OCI-LY3 (cell line): ENCODE measurements at regions not wholly inside any gene's neighbourhood (a gene's known extent, or its start where the extent isn't known, plus 50 kb on each side); places are given as distances from the start of the nearest gene placed in this dataset.

ENCODE experiments used
- CTCF ChIP-seq: fragments of 200-600, 300-600 bp; sonication (generic); IDR thresholded peaks from 2 replicates; pipeline ENCODE4 v1.5.1; 2014; ENCODE audit warnings: antibody characterized with exemption, low read length, low read depth
- EZH2phosphoT487 ChIP-seq: fragments of 200-600 bp; shearing (Covaris generic); IDR thresholded peaks from 2 replicates; pipeline ENCODE4 v1.6.1; 2018; ENCODE audit warnings: antibody characterized with exemption, mixed run types, low read depth

- no peak for TF ChIP-seq CTCF
- no peak for TF ChIP-seq EZH2phosphoT487
These were observed 85.4 kb downstream of the FOXL3 start for GRCh38 chr7:375321-375831.
